HG03558 (cell line): ENCODE measurements at regions not wholly inside any gene's neighbourhood (a gene's known extent, or its start where the extent isn't known, plus 50 kb on each side); places are given as distances from the start of the nearest gene placed in this dataset.

Experiments used
- ATAC-seq: cut with Tn5 transposase; IDR thresholded peaks from one replicate; pipeline ENCODE4 v1.9.1; 2021; ENCODE audit warnings: moderate number of reproducible peaks; ENCODE audit not compliant: unreplicated experiment; ENCODE audit errors: extremely low read depth

DNA sequence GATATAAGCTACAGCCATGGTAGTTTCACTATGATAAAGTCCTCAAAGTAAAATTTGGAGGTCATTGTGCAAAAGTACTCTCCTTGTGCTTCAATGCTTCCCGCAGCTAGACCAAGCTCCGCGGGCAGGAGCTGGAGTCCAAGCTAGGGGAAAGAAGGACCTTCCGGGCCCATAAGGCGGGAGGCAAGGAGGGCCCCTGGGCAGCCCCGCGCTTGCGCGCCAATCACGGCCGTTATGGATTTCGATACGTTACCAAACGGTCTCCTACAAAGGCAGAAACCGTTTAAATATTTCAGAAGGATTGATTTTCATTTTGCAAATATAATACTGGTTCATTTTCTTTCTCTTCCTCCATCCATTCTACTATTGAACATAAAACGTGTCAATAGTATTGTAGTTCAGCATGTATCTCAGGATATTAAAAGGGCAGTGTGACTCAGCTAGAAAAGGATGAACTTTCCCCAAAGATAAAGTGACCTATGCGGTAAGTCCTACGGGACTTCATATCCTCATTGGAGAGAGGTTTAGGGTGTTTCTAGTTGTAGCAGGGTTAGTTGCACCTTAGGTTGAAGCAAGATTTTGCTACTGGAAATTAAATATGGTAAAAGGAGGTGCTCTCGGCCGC, 128.0 kb downstream of the KIF20B start:
- no peak for ATAC-seq

- ATAC-seq: no peak
Observed at GRCh38 chr10:89829887-89830269, 128.5 kb downstream of the KIF20B start.

DNA sequence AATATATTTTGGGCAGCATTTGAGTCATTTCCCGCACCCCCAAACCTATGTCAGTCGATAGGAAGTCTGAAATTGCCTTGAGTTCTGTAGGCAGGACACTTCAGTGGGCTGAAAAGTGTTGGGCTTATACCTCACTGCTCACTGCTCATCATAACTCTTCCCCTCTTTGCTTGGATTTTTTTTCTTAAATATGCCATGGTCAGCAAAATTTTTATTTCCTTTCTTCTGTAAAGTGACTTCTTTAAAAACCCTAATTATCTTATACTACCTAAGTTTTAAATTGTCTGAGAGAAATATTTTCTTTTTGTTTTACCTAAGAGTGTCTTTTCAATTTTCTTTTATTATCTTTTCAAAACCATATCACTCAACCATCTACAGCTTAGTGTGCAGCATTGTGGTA, 129.2 kb downstream of the KIF20B start:
- ATAC-seq: no peak

DNA sequence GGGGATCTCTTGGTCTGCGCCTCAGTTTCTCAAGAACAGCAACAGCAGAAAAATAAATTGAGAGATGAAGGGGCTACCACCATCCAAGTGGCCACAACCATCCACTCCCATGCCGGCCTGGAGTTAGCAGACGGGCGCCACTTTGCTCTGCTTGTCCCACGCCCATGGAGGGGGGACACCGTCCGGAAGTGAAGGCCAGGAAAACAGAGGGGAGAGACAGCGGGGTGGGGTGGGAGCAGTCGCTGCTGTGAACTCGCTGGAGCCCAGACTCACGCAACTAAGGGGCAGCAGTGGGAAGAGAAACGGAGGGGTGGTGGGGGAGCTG, 135.4 kb downstream of the KIF20B start:
- ATAC-seq: no peak

- ATAC-seq: no peak
Observed at GRCh38 chr10:89837165-89838043, 136.0 kb downstream of the KIF20B start.

DNA sequence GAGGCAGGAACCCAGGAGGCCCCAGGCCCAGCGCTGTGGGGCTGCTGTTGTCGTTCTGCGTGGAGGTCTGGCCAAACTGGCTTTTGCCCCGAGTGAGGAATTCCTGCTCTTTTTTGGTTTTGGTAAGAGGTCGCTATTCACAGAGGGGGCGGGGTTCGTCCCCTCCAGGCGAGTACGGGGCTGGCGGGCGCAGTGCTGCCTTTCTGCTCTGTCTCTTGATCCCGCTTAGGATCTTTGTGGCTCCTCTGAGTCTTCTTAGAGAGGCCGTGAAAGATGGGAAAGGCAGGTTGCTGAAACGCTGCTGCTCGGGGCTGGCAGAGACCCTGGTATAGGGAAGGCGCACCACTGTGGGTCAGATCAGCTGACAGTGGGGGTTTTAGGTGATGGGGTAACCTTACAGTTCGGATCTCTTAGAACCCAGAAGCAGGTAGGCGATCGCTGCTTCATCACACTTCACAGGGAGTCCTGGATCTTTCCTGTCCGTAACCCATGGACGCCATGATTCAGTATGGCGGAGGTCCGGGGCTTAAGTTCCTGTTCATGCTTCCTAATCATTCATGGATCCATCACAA, 136.7 kb downstream of the KIF20B start:
- ATAC-seq: no peak

- ATAC-seq: no peak
Observed at GRCh38 chr10:89845541-89846280, 144.3 kb downstream of the KIF20B start.

GRCh38 chr10:89846281-89846630, 144.9 kb downstream of the KIF20B start:
- no peak for ATAC-seq

GRCh38 chr10:89846786-89847185, 145.4 kb downstream of the KIF20B start:
- no peak for ATAC-seq

- no peak for ATAC-seq
Observed at GRCh38 chr10:89852872-89853271, 151.5 kb downstream of the KIF20B start.

DNA sequence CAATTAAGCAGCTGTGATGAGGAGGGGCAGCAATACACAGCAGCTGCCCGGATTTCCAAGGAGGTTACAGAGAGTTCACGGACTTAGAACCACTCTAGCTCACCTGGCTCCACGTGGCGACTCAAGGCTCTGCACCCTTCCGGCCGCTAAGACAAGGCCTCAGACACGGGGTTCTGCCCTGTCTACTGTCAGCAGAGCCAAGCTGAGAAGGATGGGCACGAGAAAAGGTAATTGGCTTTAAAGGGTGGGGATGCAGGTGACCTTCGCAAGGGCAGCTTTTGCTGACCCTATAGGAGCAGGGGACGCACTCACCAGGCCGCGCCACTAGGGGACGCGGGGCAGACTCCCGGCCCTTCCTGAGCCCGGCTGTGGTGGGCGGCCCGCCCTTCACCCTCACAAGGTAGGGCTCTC, 152.4 kb downstream of the KIF20B start:
- no peak for ATAC-seq

DNA sequence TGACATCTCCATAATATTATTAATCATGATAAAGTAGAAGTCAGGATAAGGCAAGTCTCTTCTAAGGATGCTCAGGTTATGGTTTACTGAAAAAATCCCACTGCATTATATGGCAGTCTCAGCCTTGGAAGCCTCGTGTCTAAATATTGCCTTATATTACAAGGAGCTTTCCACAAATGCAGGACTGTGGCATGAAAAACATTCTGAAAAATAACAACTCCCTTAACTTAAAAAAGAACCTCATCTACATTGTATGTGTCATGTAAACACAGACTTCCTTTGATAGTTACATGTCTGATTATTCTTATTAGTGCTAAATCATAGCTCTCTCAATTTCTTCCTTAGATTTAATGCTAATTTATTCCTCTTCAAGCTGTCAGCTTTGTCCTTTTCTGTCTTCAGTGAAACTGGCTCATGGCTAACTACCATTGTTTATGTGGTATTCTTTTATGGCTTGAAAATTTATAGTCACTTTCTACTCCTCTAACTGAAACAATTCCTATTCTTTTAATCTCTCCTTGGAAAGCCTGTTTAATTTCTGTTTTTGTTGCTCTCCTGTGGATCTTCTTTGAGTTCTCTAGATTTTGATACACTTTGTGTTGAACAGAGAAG, 156.1 kb downstream of the KIF20B start:
- ATAC-seq: no peak

DNA sequence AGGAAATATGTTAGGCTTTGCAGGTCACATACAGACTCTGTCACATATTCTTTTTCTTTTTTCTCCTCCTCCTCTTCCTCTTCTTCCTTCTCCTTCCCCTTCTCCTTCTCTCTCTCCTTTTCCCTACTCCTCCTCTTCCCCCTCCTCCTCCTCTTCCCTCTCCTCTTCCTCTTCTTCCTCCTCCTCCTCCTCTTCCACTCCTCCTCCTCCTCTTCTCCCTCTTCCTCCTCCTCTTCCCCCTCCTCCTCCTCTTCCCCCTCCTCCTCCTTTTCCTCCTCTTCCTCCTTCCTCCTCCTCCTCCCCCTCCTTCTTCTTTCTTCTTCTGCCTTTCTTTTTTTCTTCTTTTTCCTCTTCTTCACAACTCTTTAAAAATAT, 159.8 kb downstream of the KIF20B start:
- no peak for ATAC-seq

DNA sequence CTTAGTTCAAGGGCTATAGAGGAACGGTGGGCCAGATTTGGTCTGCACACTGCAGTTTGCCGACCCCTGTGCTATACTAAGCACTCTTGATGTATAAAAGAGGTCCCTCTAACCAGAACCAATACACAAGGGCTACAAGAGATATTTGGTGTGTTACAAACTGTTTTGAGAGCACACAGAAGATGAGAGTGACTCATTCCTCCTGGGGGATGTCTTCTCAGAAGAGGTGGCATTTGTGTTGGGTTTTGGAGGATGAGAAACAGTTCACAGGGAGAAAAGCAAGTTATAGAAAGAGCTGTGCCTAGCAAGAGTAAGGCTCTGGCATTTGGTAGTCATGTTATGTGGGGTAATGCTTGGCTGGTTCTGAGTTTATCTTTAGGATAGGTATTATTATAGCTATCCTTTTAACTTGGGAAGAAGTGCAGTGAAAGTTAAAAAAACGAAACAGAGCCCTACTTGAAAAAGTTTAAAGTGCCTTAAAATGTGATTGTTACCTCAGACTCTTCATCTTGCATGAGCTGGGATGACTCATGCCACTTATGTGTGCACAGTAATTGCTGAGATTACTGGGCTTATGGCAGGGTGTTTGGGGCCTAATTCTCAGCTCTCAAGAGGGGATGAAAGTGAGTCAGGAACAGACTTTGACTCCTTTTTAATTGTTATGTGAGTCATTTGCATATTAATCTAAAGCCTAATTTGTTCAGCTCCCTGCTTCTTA, 160.4 kb downstream of the KIF20B start:
- ATAC-seq: peak; percentile 70

- ATAC-seq: no peak
Observed at GRCh38 chr10:89867964-89868363, 166.6 kb downstream of the KIF20B start.

DNA sequence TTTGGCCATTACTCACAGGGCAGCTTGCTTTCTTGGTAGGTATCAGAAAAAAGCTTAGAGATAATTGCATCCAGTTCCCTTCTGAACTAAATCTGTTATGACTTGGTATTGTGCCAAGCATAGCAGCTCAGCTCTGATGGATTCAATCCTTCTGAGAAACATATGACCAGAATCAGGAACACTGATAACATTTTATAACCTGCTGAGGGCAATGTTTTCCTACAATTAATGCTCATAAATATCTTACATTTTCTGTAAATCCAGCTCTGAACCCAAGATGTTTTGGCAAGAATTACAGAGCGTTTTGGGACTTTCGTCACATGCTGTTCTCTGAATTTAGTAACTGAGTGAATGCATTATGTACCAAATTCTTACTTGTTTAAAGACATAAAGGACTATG, 167.8 kb downstream of the KIF20B start:
- no peak for ATAC-seq

DNA sequence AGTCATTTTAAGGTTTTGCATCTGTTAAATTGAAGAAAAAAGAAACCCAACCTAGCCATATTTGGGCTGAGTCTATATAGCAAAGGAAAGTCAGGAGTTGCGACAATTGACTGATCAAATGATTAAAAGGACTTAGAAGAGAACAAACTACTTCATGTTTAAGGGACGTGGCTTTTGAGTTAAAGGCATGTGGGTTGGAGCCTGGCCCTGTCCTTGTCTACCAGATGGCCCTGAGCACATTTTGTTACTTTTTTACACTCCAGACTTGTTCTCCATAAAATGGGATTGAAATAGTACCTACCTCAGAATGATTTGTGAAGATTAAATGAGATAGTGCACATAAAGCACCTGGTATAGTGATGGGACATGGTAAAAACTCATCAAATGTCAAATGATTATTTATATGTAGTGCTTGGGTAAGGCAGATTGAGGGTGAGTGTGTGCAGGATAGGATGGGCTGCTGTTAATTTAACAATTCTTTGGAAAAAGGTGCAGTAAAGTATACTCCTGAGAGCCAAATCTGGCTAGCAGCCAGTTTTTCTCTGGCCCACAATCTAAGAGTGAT, 168.3 kb downstream of the KIF20B start:
- ATAC-seq: no peak

- ATAC-seq: no peak
Observed at GRCh38 chr10:89870936-89871335, 169.5 kb downstream of the KIF20B start.

DNA sequence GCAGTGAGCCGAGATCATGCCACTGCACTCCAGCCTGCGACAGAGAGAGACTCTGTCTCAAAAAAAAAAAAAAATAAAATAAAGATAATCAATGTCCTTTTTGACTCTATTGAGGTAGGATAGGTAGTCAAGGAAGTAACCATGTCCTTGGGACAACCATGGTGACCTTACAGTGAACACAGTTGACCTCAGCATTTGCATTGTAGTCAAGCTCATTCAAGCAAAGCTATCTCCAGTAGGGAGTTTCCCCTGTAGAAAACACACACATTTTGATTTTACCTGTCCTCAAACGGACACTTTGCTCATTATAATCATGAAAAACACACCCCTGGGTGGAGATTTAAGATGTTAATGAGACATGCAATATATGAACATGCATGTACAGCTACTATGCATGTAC, 171.7 kb downstream of the KIF20B start:
- ATAC-seq: no peak

GRCh38 chr10:89875557-89875956, 174.2 kb downstream of the KIF20B start:
- ATAC-seq: no peak
